ENCODE measurements at regions not wholly inside any gene's neighbourhood (a gene's known extent, or its start where the extent isn't known, plus 50 kb on each side); places are given as distances from the start of the nearest gene placed in this dataset.

DNA sequence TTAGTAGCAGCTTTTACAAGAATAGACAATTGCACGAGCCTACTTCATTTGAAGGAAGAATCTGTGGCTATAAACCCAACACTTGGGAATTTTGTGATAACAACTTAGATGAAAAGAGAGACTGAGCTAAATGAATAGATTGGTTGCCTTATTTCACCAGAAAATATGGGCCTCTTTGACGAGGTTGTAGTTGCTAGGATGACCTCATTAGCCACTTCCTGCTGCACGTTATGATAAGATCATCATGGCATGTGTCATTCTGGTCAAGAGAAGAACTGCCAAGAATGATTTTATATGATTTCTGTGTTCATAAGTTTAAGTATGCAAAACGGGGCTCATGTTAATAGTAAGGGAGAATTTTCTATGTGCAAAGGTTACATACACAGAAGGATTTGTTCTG, 321.9 kb upstream of the GIMD1 start:
- TF ChIP-seq, protein P1, sequence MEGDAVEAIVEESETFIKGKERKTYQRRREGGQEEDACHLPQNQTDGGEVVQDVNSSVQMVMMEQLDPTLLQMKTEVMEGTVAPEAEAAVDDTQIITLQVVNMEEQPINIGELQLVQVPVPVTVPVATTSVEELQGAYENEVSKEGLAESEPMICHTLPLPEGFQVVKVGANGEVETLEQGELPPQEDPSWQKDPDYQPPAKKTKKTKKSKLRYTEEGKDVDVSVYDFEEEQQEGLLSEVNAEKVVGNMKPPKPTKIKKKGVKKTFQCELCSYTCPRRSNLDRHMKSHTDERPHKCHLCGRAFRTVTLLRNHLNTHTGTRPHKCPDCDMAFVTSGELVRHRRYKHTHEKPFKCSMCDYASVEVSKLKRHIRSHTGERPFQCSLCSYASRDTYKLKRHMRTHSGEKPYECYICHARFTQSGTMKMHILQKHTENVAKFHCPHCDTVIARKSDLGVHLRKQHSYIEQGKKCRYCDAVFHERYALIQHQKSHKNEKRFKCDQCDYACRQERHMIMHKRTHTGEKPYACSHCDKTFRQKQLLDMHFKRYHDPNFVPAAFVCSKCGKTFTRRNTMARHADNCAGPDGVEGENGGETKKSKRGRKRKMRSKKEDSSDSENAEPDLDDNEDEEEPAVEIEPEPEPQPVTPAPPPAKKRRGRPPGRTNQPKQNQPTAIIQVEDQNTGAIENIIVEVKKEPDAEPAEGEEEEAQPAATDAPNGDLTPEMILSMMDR (IDR thresholded peaks at IDR 0.05): no peak
- TF ChIP-seq ZFX (IDR thresholded peaks at IDR 0.05; ENCODE audit: borderline replicate concordance): no peak
